Activated CD4-positive, alpha-beta memory T cell treated with anti-CD3 and anti-CD28 coated beads for 36 hours (primary cell): ENCODE measurements at regions not wholly inside any gene's neighbourhood (a gene's known extent, or its start where the extent isn't known, plus 50 kb on each side); places are given as distances from the start of the nearest gene placed in this dataset.

ENCODE experiments used
- CTCF ChIA-PET: fragments of 350-600 bp; sonication (Branson Sonifier 250); formaldehyde crosslinking; loops from one replicate; lab custom pipeline; 2021; ENCODE audit warnings: antibody characterized with exemption, inconsistent platforms; lab: Charles Lee
- POLR2A ChIA-PET: fragments of 350-600 bp; sonication (Branson Sonifier 250); formaldehyde crosslinking; loops from one replicate; lab custom pipeline; 2021; ENCODE audit warnings: antibody characterized with exemption; lab: Charles Lee
- DNase-seq: peaks from one replicate; pipeline ENCODE4 v3.0.0-alpha.2; 2020
- H3K27ac Mint-ChIP-seq: one replicate; pipeline ENCODE4 v1.8.0; 2021; ENCODE audit warnings: mixed read lengths
- H3K27me3 Mint-ChIP-seq: one replicate; pipeline ENCODE4 v1.8.0; 2021; ENCODE audit warnings: mixed read lengths
- H3K36me3 Mint-ChIP-seq: one replicate; pipeline ENCODE4 v1.8.0; 2021; ENCODE audit warnings: mixed read lengths
- H3K4me1 Mint-ChIP-seq: one replicate; pipeline ENCODE4 v1.8.0; 2021; ENCODE audit warnings: low read depth, mixed read lengths
- H3K4me3 Mint-ChIP-seq: one replicate; pipeline ENCODE4 v1.8.0; 2021; ENCODE audit warnings: mild to moderate bottlenecking, mixed read lengths
- H3K9me3 Mint-ChIP-seq: one replicate; pipeline ENCODE4 v1.8.0; 2021; ENCODE audit warnings: mixed read lengths
- intact Hi-C: fragments of 100-400 bp; cut with micrococcal nuclease; formaldehyde crosslinking; loops from one replicate; pipeline ENCODE4 v1.15.1; 2023

- no peak overlapping the region for H3K27ac Mint-ChIP-seq
- intact Hi-C loops = no loop called here
- H3K9me3 Mint-ChIP-seq = peaks cover 2% of the 10 kb centered on the region
- H3K4me1 Mint-ChIP-seq = no peaks in the 10 kb centered on the region
- no peak overlapping the region for H3K4me3 Mint-ChIP-seq
- CTCF ChIA-PET = no interaction called here
- no peaks in the 10 kb centered on the region for H3K36me3 Mint-ChIP-seq
- H3K27me3 Mint-ChIP-seq = no peaks in the 10 kb centered on the region
- DNase-seq = no peak
- POLR2A ChIA-PET = no interaction called here
These were observed 201.6 kb downstream of the TMEM114 start for GRCh38 chr16:8388684-8389083.

GRCh38 chr16:8381814-8382213, 208.5 kb downstream of the TMEM114 start:
- POLR2A ChIA-PET = no interaction called here
- no peak for DNase-seq
- Mint-ChIP-seq H3K27ac (no peak overlapping the region), H3K36me3 (no peaks in the 10 kb centered on the region), H3K4me3 (no peak overlapping the region), H3K27me3 (no peaks in the 10 kb centered on the region), H3K4me1 (no peaks in the 10 kb centered on the region), H3K9me3 (peaks cover 7% of the 10 kb centered on the region)
- CTCF ChIA-PET = no interaction called here
- intact Hi-C loops = no loop called here

- DNase-seq = no peak
- intact Hi-C loops = no loop called here
- H3K36me3 Mint-ChIP-seq = no peaks in the 10 kb centered on the region
- H3K27ac Mint-ChIP-seq = no peak overlapping the region
- H3K4me1 Mint-ChIP-seq = no peaks in the 10 kb centered on the region
- peaks cover 7% of the 10 kb centered on the region for H3K9me3 Mint-ChIP-seq
- no peak overlapping the region for H3K4me3 Mint-ChIP-seq
- CTCF ChIA-PET = no interaction called here
- POLR2A ChIA-PET = no interaction called here
- H3K27me3 Mint-ChIP-seq = no peaks in the 10 kb centered on the region
These were observed 210.0 kb downstream of the TMEM114 start for GRCh38 chr16:8380311-8380710.

- CTCF ChIA-PET = no interaction called here
- intact Hi-C loops = no loop called here
These were observed 212.4 kb downstream of the TMEM114 start for GRCh38 chr16:8377864-8378263.

GRCh38 chr16:8376858-8377257, 213.5 kb downstream of the TMEM114 start:
- ChIA-PET CTCF (no interaction called here), POLR2A (no interaction called here)
- H3K9me3 Mint-ChIP-seq = peaks cover 13% of the 10 kb centered on the region
- H3K4me1 Mint-ChIP-seq = no peaks in the 10 kb centered on the region
- H3K27ac Mint-ChIP-seq = no peak overlapping the region
- no peak overlapping the region for H3K4me3 Mint-ChIP-seq
- no peaks in the 10 kb centered on the region for H3K27me3 Mint-ChIP-seq
- intact Hi-C loops = no loop called here
- H3K36me3 Mint-ChIP-seq = no peaks in the 10 kb centered on the region
- no peak for DNase-seq

More at GRCh38 chr16:8377864-8378263, 212.4 kb downstream of the TMEM114 start:
- POLR2A ChIA-PET = no interaction called here
- Mint-ChIP-seq H3K36me3 (no peaks in the 10 kb centered on the region), H3K4me3 (no peak overlapping the region), H3K27me3 (no peaks in the 10 kb centered on the region), H3K27ac (no peak overlapping the region), H3K4me1 (no peaks in the 10 kb centered on the region), H3K9me3 (peaks cover 7% of the 10 kb centered on the region)
- DNase-seq = no peak

- Mint-ChIP-seq H3K9me3 (peaks cover 13% of the 10 kb centered on the region), H3K4me1 (no peaks in the 10 kb centered on the region), H3K36me3 (no peaks in the 10 kb centered on the region), H3K4me3 (no peak overlapping the region), H3K27ac (no peak overlapping the region), H3K27me3 (no peaks in the 10 kb centered on the region)
- no peak for DNase-seq
- intact Hi-C loops = no loop called here
- ChIA-PET POLR2A (no interaction called here), CTCF (no interaction called here)
These were observed 213.9 kb downstream of the TMEM114 start for GRCh38 chr16:8376430-8376829.

GRCh38 chr16:8375232-8375587, 215.1 kb downstream of the TMEM114 start:
- H3K9me3 Mint-ChIP-seq = peaks cover 13% of the 10 kb centered on the region
- ChIA-PET CTCF (no interaction called here), POLR2A (no interaction called here)
- H3K4me3 Mint-ChIP-seq = no peak overlapping the region
- no peak for DNase-seq
- H3K36me3 Mint-ChIP-seq = no peaks in the 10 kb centered on the region
- H3K27me3 Mint-ChIP-seq = no peaks in the 10 kb centered on the region
- intact Hi-C loops = no loop called here
- H3K27ac Mint-ChIP-seq = no peak overlapping the region
- H3K4me1 Mint-ChIP-seq = no peaks in the 10 kb centered on the region

- CTCF ChIA-PET = no interaction called here
These were observed 215.6 kb downstream of the TMEM114 start for GRCh38 chr16:8374586-8375231.

GRCh38 chr16:8373676-8374431, 216.5 kb downstream of the TMEM114 start:
- Mint-ChIP-seq H3K36me3 (no peaks in the 10 kb centered on the region), H3K4me3 (no peak overlapping the region), H3K9me3 (peaks cover 11% of the 10 kb centered on the region), H3K27me3 (no peaks in the 10 kb centered on the region), H3K27ac (no peak overlapping the region), H3K4me1 (no peaks in the 10 kb centered on the region)
- POLR2A ChIA-PET = no interaction called here
- intact Hi-C loops = no loop called here
- CTCF ChIA-PET = no interaction called here
- DNase-seq = no peak

More at GRCh38 chr16:8374586-8375231, 215.6 kb downstream of the TMEM114 start:
- POLR2A ChIA-PET = no interaction called here
- Mint-ChIP-seq H3K36me3 (no peaks in the 10 kb centered on the region), H3K27ac (no peak overlapping the region), H3K4me3 (no peak overlapping the region), H3K27me3 (no peaks in the 10 kb centered on the region), H3K4me1 (no peaks in the 10 kb centered on the region), H3K9me3 (peaks cover 13% of the 10 kb centered on the region)
- intact Hi-C loops = no loop called here
- no peak for DNase-seq

GRCh38 chr16:8372141-8372540, 218.2 kb downstream of the TMEM114 start:
- DNase-seq = no peak
- H3K4me1 Mint-ChIP-seq = no peaks in the 10 kb centered on the region
- no peak overlapping the region for H3K27ac Mint-ChIP-seq
- ChIA-PET POLR2A (no interaction called here), CTCF (no interaction called here)
- intact Hi-C loops = no loop called here
- no peaks in the 10 kb centered on the region for H3K27me3 Mint-ChIP-seq
- no peak overlapping the region for H3K4me3 Mint-ChIP-seq
- H3K9me3 Mint-ChIP-seq = peaks cover 12% of the 10 kb centered on the region
- no peaks in the 10 kb centered on the region for H3K36me3 Mint-ChIP-seq

GRCh38 chr16:8370374-8371270, 219.7 kb downstream of the TMEM114 start:
- intact Hi-C loops = no loop called here
- DNase-seq = no peak
- ChIA-PET POLR2A (no interaction called here), CTCF (no interaction called here)
- Mint-ChIP-seq H3K4me1 (no peaks in the 10 kb centered on the region), H3K27ac (no peak overlapping the region), H3K4me3 (no peak overlapping the region), H3K36me3 (no peaks in the 10 kb centered on the region), H3K27me3 (no peaks in the 10 kb centered on the region), H3K9me3 (peaks cover 12% of the 10 kb centered on the region)

- Mint-ChIP-seq H3K4me1 (no peaks in the 10 kb centered on the region), H3K27ac (no peak overlapping the region), H3K36me3 (no peaks in the 10 kb centered on the region), H3K27me3 (no peaks in the 10 kb centered on the region), H3K4me3 (no peak overlapping the region), H3K9me3 (no peaks in the 10 kb centered on the region)
- no peak for DNase-seq
- intact Hi-C loops = no loop called here
- ChIA-PET POLR2A (no interaction called here), CTCF (no interaction called here)
These were observed 231.4 kb downstream of the TMEM114 start for GRCh38 chr16:8358937-8359336.
